Urinary bladder (tissue), 3 donors: ENCODE measurements at regions not wholly inside any gene's neighbourhood (a gene's known extent, or its start where the extent isn't known, plus 50 kb on each side); places are given as distances from the start of the nearest gene placed in this dataset.
"Not testable (repeated sequence)": the region's sequence is repeated elsewhere in the genome, so short reads cannot be mapped to it uniquely, and the experiment has no call there.

Source experiments
- DNase-seq: peaks from one replicate; pipeline ENCODE4 v3.0.0-alpha.2; 2015; ENCODE audit errors: extremely low spot score
- H3K27ac ChIP-seq: one replicate; pipeline ENCODE4 v1.5.1; 2013; ENCODE audit warnings: low read depth, mild to moderate bottlenecking, moderate library complexity
- H3K36me3 ChIP-seq: one replicate; pipeline ENCODE4 v1.6.1; 2013; ENCODE audit warnings: mild to moderate bottlenecking, moderate library complexity; ENCODE audit not compliant: insufficient read depth
- H3K4me1 ChIP-seq: one replicate; pipeline ENCODE4 v1.6.1; 2013; ENCODE audit warnings: mild to moderate bottlenecking, moderate library complexity; ENCODE audit not compliant: insufficient read depth
- H3K4me3 ChIP-seq: one replicate; pipeline ENCODE4 v1.5.1; 2013; ENCODE audit warnings: low read depth, low read length
- WGBS: extraction: QIAGEN DNeasy Blood & Tissue Kit; methylation state at CpG from one replicate; pipeline ENCODE4 v1.1.7; 2013; 5-methylcytosine and 5-hydroxymethylcytosine counted together
- donor health status: healthy with polysubstance abuse.
- donor health status: healthy.

- 86% methylated on average over 1 of the region's 1 CpG for WGBS
- no peaks in the 10 kb centered on the region for H3K4me1 ChIP-seq
- no peak for DNase-seq
- no peaks in the 10 kb centered on the region for H3K36me3 ChIP-seq
- H3K27ac ChIP-seq: no peak overlapping the region
- H3K4me3 ChIP-seq: no peak overlapping the region
Observed at GRCh38 chr11:80317612-80318011, 876.8 kb upstream of the TENM4 start.

- H3K27ac ChIP-seq: no peak overlapping the region
Observed at GRCh38 chr11:80315200-80315599, 874.4 kb upstream of the TENM4 start.

GRCh38 chr11:80309301-80309700 lies 868.5 kb upstream of the TENM4 start:
- Histone ChIP-seq H3K36me3 (no peaks in the 10 kb centered on the region), H3K4me1 (no peaks in the 10 kb centered on the region)
- no peak for DNase-seq

More at GRCh38 chr11:80315200-80315599, 874.4 kb upstream of the TENM4 start:
- 44% methylated on average over 2 of the region's 2 CpGs for WGBS
- Histone ChIP-seq H3K4me3 (no peak overlapping the region), H3K36me3 (no peaks in the 10 kb centered on the region), H3K4me1 (no peaks in the 10 kb centered on the region)
- no peak for DNase-seq

GRCh38 chr11:80307676-80308075 lies 866.8 kb upstream of the TENM4 start:
- Histone ChIP-seq H3K36me3 (no peaks in the 10 kb centered on the region), H3K27ac (no peak overlapping the region), H3K4me3 (no peak overlapping the region), H3K4me1 (no peaks in the 10 kb centered on the region)
- WGBS: 95% methylated on average over 2 of the region's 2 CpGs
- no peak for DNase-seq

More at GRCh38 chr11:80309301-80309700, 868.5 kb upstream of the TENM4 start:
- Histone ChIP-seq H3K4me3 (no peak overlapping the region), H3K27ac (no peak overlapping the region)

GRCh38 chr11:80297858-80298632 lies 857.2 kb upstream of the TENM4 start:
- WGBS: 49% methylated on average over 5 of the region's 5 CpGs
- DNase-seq: no peak

GRCh38 chr11:80293293-80293692 lies 852.5 kb upstream of the TENM4 start:
- Histone ChIP-seq H3K4me1 (no peaks in the 10 kb centered on the region), H3K27ac (no peak overlapping the region), H3K36me3 (no peaks in the 10 kb centered on the region), H3K4me3 (no peak overlapping the region)
- DNase-seq: no peak
- 92% methylated on average over 2 of the region's 2 CpGs for WGBS

More at GRCh38 chr11:80297858-80298632, 857.2 kb upstream of the TENM4 start:
- H3K36me3 ChIP-seq: no peaks in the 10 kb centered on the region
- no peak overlapping the region for H3K27ac ChIP-seq
- no peak overlapping the region for H3K4me3 ChIP-seq
- no peaks in the 10 kb centered on the region for H3K4me1 ChIP-seq

- no peak for DNase-seq
- H3K27ac ChIP-seq: no peak overlapping the region
- H3K4me1 ChIP-seq: no peaks in the 10 kb centered on the region
- H3K36me3 ChIP-seq: no peaks in the 10 kb centered on the region
- WGBS: 57% methylated on average over 3 of the region's 3 CpGs
- H3K4me3 ChIP-seq: no peak overlapping the region
Observed at GRCh38 chr11:80284946-80285785, 844.3 kb upstream of the TENM4 start.

GRCh38 chr11:80282643-80283042 lies 841.8 kb upstream of the TENM4 start:
- WGBS: 66% methylated on average over 2 of the region's 2 CpGs
- no peak for DNase-seq
- H3K4me1 ChIP-seq: no peaks in the 10 kb centered on the region
- H3K36me3 ChIP-seq: no peaks in the 10 kb centered on the region
- no peak overlapping the region for H3K27ac ChIP-seq
- no peak overlapping the region for H3K4me3 ChIP-seq

GRCh38 chr11:80281194-80281593 lies 840.4 kb upstream of the TENM4 start:
- Histone ChIP-seq H3K4me3 (no peak overlapping the region), H3K27ac (no peak overlapping the region), H3K4me1 (no peaks in the 10 kb centered on the region), H3K36me3 (no peaks in the 10 kb centered on the region)
- 67% methylated on average over 1 of the region's 1 CpG for WGBS
- no peak for DNase-seq

- Histone ChIP-seq H3K4me1 (no peaks in the 10 kb centered on the region), H3K27ac (no peak overlapping the region), H3K4me3 (no peak overlapping the region), H3K36me3 (no peaks in the 10 kb centered on the region)
- WGBS: 33% methylated on average over 3 of the region's 3 CpGs
- no peak for DNase-seq
Observed at GRCh38 chr11:80280737-80281136, 839.9 kb upstream of the TENM4 start.

GRCh38 chr11:80261776-80262175 lies 820.9 kb upstream of the TENM4 start:
- no peak for DNase-seq
- Histone ChIP-seq H3K27ac (no peak overlapping the region), H3K4me1 (no peaks in the 10 kb centered on the region), H3K4me3 (no peak overlapping the region), H3K36me3 (no peaks in the 10 kb centered on the region)
- WGBS: 79% methylated on average over 5 of the region's 5 CpGs

- H3K4me3 ChIP-seq, H3K36me3 ChIP-seq, H3K27ac ChIP-seq, DNase-seq, H3K4me1 ChIP-seq: not testable (repeated sequence)
- 91% methylated on average over 44 of the region's 45 CpGs for WGBS
Observed at GRCh38 chr11:80257319-80258015, 816.6 kb upstream of the TENM4 start.

GRCh38 chr11:80255021-80255420 lies 814.2 kb upstream of the TENM4 start:
- H3K27ac ChIP-seq: no peak overlapping the region
- no peaks in the 10 kb centered on the region for H3K36me3 ChIP-seq
- DNase-seq: no peak
- H3K4me1 ChIP-seq: no peaks in the 10 kb centered on the region
- H3K4me3 ChIP-seq: no peak overlapping the region
